ENCODE measurements at regions not wholly inside any gene's neighbourhood (a gene's known extent, or its start where the extent isn't known, plus 50 kb on each side); places are given as distances from the start of the nearest gene placed in this dataset.

DNA sequence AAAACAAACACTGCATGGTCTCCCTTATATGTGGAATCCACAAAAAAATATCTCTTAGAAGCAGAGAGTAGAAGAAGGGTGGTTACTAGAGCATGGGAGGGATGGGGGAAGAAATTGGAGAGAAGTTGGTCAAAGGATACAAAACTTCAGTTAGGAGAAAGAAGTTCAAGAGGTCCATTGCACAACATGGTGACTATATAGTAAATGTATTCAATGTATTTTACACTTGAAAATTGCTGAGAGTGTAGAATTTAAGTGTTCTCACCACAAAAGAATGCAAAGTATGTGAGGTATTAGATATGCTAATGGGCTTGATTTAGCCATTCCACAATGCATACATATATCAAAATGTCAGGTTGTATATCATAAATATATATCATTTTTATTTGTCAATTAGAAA is 232.0 kb upstream of the CELF2 start:
- H3K4me3 ChIP-seq, result no peak overlapping the region
- H3K36me3 ChIP-seq, result no peaks in the 10 kb centered on the region
- no peak overlapping the region for H2AFZ ChIP-seq (replicated peaks)
- H3K9ac ChIP-seq, result no peak overlapping the region
- no peak overlapping the region for H3K4me3 Mint-ChIP-seq
- TF ChIP-seq CTCF (IDR thresholded peaks at IDR 0.05) (no peak), EZH2 (IDR thresholded peaks at IDR 0.05) (no peak), EZH2phosphoT487 (IDR thresholded peaks at IDR 0.05) (no peak)
- H3K79me2 ChIP-seq (ENCODE audit: low read depth), result no peaks in the 10 kb centered on the region
- peaks cover 7% of the 10 kb centered on the region for H3K9me3 Mint-ChIP-seq
- no peaks in the 10 kb centered on the region for H3K36me3 Mint-ChIP-seq
- H3K9me3 ChIP-seq (ENCODE audit: low read depth), result no peaks in the 10 kb centered on the region
- DNase-seq (ENCODE audit: low spot score), result no peak
- no peak overlapping the region for H3K27ac Mint-ChIP-seq
- H3K4me1 Mint-ChIP-seq, result peaks cover 2% of the 10 kb centered on the region
- H3K4me2 ChIP-seq, result no peak overlapping the region
- no peaks in the 10 kb centered on the region for H3K27me3 Mint-ChIP-seq (ENCODE audit: insufficient read depth, low read depth)
- H4K20me1 ChIP-seq (ENCODE audit: low read depth), result no peaks in the 10 kb centered on the region
- H3K4me1 ChIP-seq, result no peaks in the 10 kb centered on the region
- H3K27me3 ChIP-seq, result no peaks in the 10 kb centered on the region
- no peak overlapping the region for H3K27ac ChIP-seq
- H3F3A ChIP-seq (ENCODE audit: low read depth), result no peaks in the 10 kb centered on the region

- Histone ChIP-seq H3K4me2 (no peak overlapping the region), H3K9ac (no peak overlapping the region)
- no peak for DNase-seq (ENCODE audit: low spot score)
These were observed 231.3 kb upstream of the CELF2 start for GRCh38 chr10:10786109-10787090.

GRCh38 chr10:10787586-10787985 is 230.1 kb upstream of the CELF2 start:
- no peaks in the 10 kb centered on the region for H3K27me3 Mint-ChIP-seq (ENCODE audit: insufficient read depth, low read depth)
- H4K20me1 ChIP-seq (ENCODE audit: low read depth), result no peaks in the 10 kb centered on the region
- H3K9ac ChIP-seq, result no peak overlapping the region
- H3F3A ChIP-seq (ENCODE audit: low read depth), result peaks cover 2% of the 10 kb centered on the region
- H3K4me3 Mint-ChIP-seq, result no peak overlapping the region
- peaks cover 7% of the 10 kb centered on the region for H3K4me1 ChIP-seq
- H3K9me3 ChIP-seq (ENCODE audit: low read depth), result no peaks in the 10 kb centered on the region
- H3K9me3 Mint-ChIP-seq, result peaks cover 5% of the 10 kb centered on the region
- H3K27ac ChIP-seq, result no peak overlapping the region
- H3K4me1 Mint-ChIP-seq, result peaks cover 10% of the 10 kb centered on the region
- TF ChIP-seq EZH2phosphoT487 (IDR thresholded peaks at IDR 0.05), result no peak
- TF ChIP-seq CTCF (IDR thresholded peaks at IDR 0.05), result no peak
- no peak for TF ChIP-seq EZH2 (IDR thresholded peaks at IDR 0.05)
- no peak overlapping the region for H2AFZ ChIP-seq (replicated peaks)
- no peaks in the 10 kb centered on the region for H3K36me3 ChIP-seq
- no peak overlapping the region for H3K4me2 ChIP-seq
- H3K27me3 ChIP-seq, result no peaks in the 10 kb centered on the region
- no peaks in the 10 kb centered on the region for H3K79me2 ChIP-seq (ENCODE audit: low read depth)
- no peak for DNase-seq (ENCODE audit: low spot score)
- H3K36me3 Mint-ChIP-seq, result no peaks in the 10 kb centered on the region
- H3K4me3 ChIP-seq, result no peak overlapping the region
- no peak overlapping the region for H3K27ac Mint-ChIP-seq

More at GRCh38 chr10:10786109-10787090, 231.3 kb upstream of the CELF2 start:
- Mint-ChIP-seq H3K27me3 (ENCODE audit: insufficient read depth, low read depth) (no peaks in the 10 kb centered on the region), H3K36me3 (no peaks in the 10 kb centered on the region), H3K4me3 (no peak overlapping the region), H3K9me3 (peaks cover 5% of the 10 kb centered on the region), H3K4me1 (peaks cover 2% of the 10 kb centered on the region), H3K27ac (no peak overlapping the region)
- H3K4me1 ChIP-seq, result no peaks in the 10 kb centered on the region
- H3K36me3 ChIP-seq, result no peaks in the 10 kb centered on the region
- no peaks in the 10 kb centered on the region for H3K79me2 ChIP-seq (ENCODE audit: low read depth)
- H3K9me3 ChIP-seq (ENCODE audit: low read depth), result no peaks in the 10 kb centered on the region
- TF ChIP-seq CTCF (IDR thresholded peaks at IDR 0.05) (no peak), EZH2 (IDR thresholded peaks at IDR 0.05) (no peak), EZH2phosphoT487 (IDR thresholded peaks at IDR 0.05) (no peak)
- no peak overlapping the region for H3K27ac ChIP-seq
- H4K20me1 ChIP-seq (ENCODE audit: low read depth), result no peaks in the 10 kb centered on the region
- H2AFZ ChIP-seq (replicated peaks), result no peak overlapping the region
- no peaks in the 10 kb centered on the region for H3F3A ChIP-seq (ENCODE audit: low read depth)
- H3K27me3 ChIP-seq, result no peaks in the 10 kb centered on the region
- no peak overlapping the region for H3K4me3 ChIP-seq

All from neural progenitor cell (in vitro differentiated cells).